GM19467 (cell line): ENCODE measurements at regions not wholly inside any gene's neighbourhood (a gene's known extent, or its start where the extent isn't known, plus 50 kb on each side); places are given as distances from the start of the nearest gene placed in this dataset.
A peak's percentile ranks its signal among the peaks of the same experiment; 100 is the strongest.
"Not testable (repeated sequence)": the region's sequence is repeated elsewhere in the genome, so short reads cannot be mapped to it uniquely, and the experiment has no call there.

Experiments used
- ATAC-seq: cut with Tn5 transposase; IDR thresholded peaks from one replicate; pipeline ENCODE4 v1.9.1; 2021; ENCODE audit warnings: mild to moderate bottlenecking, moderate library complexity; ENCODE audit not compliant: unreplicated experiment

- no peak for ATAC-seq
These were observed 1200.8 kb upstream of the ALCAM start for GRCh38 chr3:104165866-104166265.

DNA sequence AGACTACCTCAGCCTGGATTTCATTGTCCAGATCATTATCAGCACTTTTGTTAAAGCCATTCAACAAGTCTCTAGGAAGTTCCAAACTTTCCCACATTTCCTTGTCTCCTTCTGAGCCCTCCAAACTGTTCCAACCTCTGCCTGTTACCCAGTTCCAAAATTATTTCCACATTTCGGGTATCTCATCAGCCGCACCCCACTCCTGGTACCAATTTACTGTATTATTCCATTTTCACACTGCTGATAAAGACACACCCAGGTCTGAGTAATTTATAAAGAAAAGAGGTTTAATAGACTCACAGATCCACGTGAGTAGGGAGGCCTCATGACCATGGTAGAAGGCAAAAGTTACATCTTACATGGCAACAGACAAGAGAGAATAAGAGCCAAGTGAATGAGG, 1198.3 kb upstream of the ALCAM start:
- ATAC-seq: no peak

- no peak for ATAC-seq
These were observed 1191.0 kb upstream of the ALCAM start for GRCh38 chr3:104175696-104176095.

- ATAC-seq: no peak
These were observed 1190.0 kb upstream of the ALCAM start for GRCh38 chr3:104176706-104177105.

GRCh38 chr3:104178680-104179079, 1188.0 kb upstream of the ALCAM start:
- ATAC-seq: no peak

- ATAC-seq: no peak
These were observed 1185.8 kb upstream of the ALCAM start for GRCh38 chr3:104180906-104181305.

- no peak for ATAC-seq
These were observed 1176.0 kb upstream of the ALCAM start for GRCh38 chr3:104190681-104191080.

DNA sequence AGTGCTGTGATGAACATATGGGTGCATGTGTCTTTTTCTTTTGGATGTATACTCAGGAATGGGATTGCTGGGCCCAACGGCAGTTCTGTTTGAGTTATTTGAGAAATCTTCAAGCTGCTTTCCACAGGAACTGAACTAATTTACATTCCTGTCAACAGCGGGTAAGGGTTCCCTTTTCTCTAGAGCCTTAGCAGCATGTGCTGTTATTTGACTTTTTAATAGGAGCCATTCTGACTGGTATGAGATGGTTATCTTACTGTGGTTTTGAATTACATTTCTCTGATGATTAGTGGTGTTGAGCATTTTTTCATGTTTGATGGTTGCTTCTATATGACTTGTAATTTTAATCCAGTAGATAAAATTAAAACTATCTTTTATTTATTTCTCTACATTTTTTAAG, 1168.6 kb upstream of the ALCAM start:
- ATAC-seq: no peak

DNA sequence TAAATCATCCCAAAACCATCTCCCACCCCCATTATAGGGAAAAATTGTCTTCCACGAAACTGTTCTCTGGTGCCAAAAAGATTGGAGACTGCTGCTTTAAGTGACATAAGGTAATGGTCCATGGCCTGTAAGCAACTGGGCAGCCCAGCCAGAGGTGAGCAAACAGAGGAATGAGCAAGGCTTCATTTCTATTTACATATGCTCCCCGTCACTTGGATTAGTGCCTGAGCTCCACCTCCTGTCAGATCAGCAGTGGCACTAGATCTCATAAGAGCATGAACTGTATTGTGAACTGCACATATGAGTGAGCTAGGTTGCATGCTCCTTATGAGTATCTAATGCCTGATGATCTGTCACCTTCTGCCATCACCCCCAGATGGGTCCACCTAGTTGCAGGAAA, 1159.8 kb upstream of the ALCAM start:
- ATAC-seq: no peak

GRCh38 chr3:104214277-104214676, 1152.4 kb upstream of the ALCAM start:
- ATAC-seq: no peak

GRCh38 chr3:104214937-104215336, 1151.8 kb upstream of the ALCAM start:
- ATAC-seq: no peak

- ATAC-seq: not testable (repeated sequence)
These were observed 1147.7 kb upstream of the ALCAM start for GRCh38 chr3:104219046-104219445.

- no peak for ATAC-seq
These were observed 1132.1 kb upstream of the ALCAM start for GRCh38 chr3:104234442-104235194.

- ATAC-seq: no peak
These were observed 1122.0 kb upstream of the ALCAM start for GRCh38 chr3:104244680-104245220.

DNA sequence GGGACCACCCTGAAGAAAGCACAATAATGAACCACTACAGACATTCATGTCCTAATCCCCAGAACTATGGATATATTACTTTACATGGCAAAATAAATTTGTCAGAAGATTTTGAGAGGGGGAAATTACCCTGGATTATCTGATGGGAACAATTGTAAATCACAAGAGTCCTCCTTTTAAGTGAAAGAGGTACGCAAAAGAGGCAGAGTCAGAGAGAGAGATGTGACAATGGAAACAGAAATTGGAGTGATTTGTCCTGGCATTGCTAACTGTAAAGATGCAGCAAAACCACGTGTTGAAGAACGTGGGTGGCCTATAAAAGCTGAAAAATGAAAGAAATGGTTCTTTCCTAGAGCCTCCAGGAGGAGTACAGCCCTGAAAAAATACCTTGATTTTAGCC, 1121.4 kb upstream of the ALCAM start:
- ATAC-seq: no peak

- ATAC-seq: no peak
These were observed 1120.7 kb upstream of the ALCAM start for GRCh38 chr3:104245981-104246380.

DNA sequence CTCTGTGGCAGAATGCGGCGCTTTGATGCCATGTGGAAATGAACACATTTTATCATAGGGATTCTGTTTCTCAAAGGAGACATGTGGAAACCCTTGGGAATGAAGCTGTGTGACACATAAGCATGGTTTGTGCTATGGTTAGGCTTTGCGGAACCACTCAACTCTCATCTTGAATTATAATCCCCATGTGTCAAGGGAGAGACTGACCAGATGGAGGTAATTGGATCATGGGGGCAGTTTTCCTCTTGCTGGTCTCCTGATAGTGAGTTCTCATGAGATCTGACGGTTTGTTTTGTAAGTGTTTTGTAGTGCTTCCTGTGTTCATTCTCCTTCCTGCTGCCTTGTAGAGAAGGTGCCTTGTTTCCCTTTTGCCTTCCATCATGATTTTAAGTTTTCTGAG, 1109.2 kb upstream of the ALCAM start:
- ATAC-seq: no peak

- ATAC-seq: no peak
These were observed 1103.2 kb upstream of the ALCAM start for GRCh38 chr3:104263477-104263876.

GRCh38 chr3:104266219-104266618, 1100.5 kb upstream of the ALCAM start:
- ATAC-seq: not testable (repeated sequence)

DNA sequence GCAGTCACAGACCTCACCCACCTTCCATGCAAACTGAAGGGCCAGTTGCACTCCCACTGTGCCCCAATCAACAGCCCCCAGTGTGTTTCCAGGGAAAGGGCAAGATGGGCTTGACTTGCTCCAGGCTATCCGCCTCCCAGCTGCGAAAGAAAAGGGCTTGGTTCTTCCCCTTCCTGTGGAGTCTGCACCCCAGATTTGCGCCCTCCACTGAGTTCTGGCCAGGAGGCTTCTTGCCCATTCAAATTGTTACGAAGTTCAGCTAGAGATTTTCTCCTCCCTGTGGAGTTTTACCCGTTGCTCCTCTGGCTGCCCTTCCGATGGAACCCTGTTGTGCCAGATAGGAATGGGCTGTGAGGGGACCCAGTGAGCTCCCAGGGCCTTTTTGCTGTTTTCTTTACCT, 1096.9 kb upstream of the ALCAM start:
- ATAC-seq: no peak

- ATAC-seq: peak; percentile 67
These were observed 1093.6 kb upstream of the ALCAM start for GRCh38 chr3:104273046-104273649.

GRCh38 chr3:104275199-104275598, 1091.5 kb upstream of the ALCAM start:
- ATAC-seq: no peak
